NCI-H460 (cell line): ENCODE measurements at regions not wholly inside any gene's neighbourhood (a gene's known extent, or its start where the extent isn't known, plus 50 kb on each side); places are given as distances from the start of the nearest gene placed in this dataset.
"Not testable (repeated sequence)": the region's sequence is repeated elsewhere in the genome, so short reads cannot be mapped to it uniquely, and the experiment has no call there.

Experiments
- DNase-seq: peaks from one replicate; pipeline ENCODE4 v3.0.0-alpha.2; 2016; ENCODE audit warnings: low read depth; ENCODE audit errors: extremely low read depth

DNA sequence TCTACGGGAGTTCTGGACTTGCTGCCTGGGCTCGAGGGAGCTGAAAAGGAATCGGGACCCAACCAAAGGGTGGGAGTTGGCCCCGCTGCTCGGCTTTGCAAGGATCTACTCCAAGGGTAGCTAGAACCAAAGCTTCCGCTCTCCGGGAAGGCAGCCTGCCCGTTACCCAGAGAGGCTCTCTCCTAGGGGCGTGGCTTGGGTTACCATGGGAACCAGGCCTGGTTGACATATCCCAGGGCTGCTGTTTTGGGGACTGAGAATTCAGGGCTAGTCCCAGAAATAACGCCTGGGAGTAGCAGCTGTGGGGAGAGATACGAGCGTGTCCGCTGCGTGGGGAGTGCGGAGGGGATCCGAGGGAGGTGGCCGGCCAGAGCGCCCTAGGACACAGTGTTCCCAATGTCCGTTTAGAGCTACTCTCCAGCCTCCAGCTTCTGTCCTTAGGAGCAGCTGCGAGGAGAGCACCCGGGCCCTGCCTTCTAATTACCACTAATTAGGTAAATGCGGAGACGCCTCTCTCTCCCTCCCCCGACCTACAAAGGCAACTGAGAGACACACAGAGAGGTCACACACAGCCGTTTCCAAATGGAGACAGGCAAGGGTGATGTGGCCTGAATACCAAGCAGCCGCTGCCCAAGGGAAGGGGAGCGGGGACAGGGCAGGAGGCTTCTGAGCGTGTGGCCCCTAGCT is 141.6 kb upstream of the CADM1 start:
- no peak for DNase-seq

DNA sequence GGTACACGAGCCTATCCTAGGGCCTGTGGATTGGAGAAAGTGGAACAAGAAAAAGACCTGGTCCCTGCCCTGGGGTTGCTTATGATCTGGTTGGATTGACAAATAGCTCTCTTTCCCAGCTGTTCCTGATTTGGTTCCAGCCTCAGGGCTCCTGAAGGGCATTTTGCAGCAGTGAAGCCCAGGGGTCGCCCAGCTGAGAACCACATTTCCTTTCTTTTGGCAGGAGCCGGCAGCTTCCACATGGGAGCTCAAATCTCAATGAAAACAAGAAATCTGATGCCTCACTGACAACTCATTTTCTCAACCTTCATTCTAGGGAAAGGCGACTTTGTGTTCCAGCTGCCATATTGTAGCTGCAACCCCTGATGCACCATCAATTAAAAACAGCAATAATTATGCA is 140.6 kb upstream of the CADM1 start:
- DNase-seq, result no peak

DNA sequence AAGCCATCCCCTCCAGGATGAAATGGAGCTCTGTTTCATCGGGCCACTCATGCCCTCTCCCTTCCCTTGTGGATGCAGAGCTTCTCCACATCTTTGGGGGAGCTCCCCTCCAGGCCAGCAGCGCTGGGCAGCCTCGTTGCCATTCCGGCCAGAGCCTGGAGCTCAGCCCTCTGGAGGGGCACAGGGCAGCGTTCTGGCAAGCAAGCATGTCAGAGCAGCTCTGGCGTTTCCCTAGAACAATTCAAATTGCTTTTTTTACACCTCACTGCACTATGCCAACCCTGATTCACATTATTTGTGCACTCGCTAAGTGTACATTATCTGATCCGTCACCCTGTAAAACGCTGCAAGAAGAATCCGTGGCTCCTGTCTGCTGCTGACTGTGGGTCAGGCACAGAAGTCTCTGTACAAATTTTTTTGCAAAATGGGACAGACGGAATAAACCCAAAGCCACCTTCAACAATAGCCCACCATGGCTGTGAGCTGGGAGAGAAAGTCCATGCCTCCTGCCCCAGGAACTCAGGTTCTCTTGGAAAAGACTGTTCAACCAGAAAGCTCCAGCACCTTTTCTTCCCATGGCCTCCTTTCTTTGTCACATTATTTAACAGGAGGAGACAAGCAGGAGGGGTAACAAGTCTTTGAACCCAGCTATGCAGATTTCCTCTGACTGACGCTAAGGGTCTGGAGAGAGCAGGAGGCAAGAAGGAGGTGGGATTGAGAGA is 139.5 kb upstream of the CADM1 start:
- no peak for DNase-seq

DNA sequence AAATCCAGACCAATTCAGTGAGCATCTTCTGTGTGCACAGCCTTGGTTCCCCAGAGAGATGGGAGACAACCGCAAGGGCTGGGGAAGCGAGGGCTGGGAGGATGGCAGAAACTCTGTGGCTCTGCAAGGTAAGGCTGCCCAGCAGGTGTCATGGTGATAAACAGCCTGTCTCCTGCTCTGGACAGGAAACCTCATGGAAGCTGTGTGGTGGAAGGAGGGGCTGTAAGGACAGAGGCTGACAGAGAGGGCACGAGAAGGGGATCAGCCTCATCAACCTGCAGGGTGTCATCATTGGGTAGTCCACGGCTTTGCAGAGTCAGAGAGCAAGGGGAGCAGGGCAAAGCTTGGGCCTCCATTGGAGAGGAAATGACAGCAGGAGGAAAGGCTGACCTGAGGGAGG is 138.4 kb upstream of the CADM1 start:
- no peak for DNase-seq

DNA sequence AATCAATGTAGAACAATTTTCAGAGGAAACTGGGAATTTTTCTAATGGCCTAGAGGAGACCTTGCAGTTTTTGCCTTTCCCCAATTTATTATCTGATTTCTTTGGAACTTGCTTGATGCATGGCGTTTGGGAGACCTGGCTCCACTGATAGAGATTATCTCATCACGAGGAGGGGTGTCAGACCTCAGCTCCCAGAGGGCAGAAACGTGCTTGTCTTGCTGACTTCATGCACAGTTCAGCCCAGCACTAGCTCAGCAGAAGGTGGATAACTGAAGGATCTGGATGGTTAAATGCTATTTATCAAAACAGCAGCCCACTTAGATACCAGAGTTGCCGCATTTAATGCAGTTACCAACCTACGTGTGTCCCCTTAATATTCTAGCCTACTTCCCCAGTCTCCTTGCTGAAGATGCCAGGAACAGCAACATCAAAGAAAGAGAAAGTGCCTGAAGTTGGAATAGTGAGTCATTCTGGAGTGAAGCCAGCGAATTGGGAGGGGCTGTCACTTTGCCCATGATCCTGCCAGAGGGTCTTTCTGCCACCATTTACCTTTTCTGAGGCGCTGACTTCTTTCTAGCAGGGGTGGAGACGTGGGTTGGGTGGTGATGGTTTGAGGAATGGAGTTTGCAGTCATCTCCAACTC is 133.5 kb upstream of the CADM1 start:
- DNase-seq, result no peak

DNA sequence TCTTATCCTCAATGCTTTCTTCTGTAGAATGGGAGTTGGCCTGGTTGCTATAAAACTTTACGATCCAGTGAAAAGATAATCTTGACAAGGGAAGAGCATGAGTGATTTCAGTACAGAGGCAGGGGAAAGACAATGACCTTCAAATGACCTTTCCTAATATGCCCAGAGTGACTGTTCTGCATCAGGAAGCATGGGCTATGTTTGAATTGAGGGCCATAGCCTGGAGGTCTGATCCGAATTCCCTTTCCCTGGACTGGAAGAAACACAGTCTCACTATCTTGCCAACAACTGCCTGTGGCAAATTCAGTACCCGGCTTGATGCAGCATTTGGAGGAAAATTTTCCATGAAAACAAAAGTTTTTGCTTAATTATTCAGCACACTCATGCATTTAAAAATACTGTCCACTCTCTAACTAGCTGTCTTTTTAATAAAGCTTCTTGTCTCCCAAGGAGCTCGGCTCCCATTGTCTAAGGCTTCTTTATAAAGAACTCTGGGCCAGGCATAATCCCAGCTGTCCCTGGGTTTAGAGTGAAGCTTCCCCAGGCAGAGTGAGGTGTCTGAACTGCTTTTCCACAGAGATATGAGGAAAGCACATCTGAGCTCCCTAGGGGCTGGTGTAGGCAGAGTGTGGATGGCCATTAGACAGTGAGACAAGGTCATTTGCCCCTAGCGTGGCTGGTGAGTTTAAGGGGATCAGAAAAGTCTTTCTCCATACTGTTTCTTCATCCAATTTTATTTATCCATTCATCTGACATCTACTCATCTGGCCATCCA is 132.7 kb upstream of the CADM1 start:
- no peak for DNase-seq

DNA sequence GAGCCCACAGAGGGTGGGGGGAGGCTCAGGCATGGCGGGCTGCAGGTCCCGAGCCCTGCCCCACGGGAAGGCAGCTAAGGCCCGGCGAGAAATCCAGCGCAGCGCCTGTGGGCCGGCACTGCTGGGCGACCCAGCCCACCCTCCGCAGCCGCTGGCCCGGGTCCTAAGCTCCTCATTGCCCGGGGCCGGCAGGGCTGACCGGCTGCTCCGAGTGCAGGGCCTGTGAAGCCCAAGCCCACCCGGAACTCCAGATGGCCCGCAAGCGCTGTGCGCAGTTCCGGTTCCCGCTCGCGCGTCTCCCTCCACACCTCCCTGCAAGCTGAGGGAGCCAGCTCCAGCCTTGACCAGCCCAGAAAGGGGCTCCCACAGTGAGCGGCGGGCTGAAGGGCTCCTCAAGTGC is 129.8 kb upstream of the CADM1 start:
- not testable (repeated sequence) for DNase-seq

DNA sequence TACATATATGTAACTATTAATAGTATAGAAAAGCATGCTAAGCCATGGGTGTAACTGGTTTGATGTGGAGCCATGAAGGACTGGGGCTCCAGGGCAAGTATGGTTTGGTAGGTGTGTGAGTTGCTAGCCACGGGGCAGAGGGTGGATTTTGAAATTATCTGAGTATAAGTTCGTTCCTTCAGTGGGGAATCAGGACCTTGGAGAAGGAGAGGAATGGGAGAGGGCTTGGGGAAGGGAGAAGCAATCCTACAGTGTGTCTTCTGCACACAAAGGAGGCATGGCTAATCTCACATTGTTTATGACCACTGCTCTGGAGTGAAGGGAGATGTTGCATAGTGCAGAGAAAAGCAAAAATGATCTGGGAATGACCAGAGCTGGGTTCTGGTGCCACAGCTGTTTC is 127.8 kb upstream of the CADM1 start:
- no peak for DNase-seq

DNA sequence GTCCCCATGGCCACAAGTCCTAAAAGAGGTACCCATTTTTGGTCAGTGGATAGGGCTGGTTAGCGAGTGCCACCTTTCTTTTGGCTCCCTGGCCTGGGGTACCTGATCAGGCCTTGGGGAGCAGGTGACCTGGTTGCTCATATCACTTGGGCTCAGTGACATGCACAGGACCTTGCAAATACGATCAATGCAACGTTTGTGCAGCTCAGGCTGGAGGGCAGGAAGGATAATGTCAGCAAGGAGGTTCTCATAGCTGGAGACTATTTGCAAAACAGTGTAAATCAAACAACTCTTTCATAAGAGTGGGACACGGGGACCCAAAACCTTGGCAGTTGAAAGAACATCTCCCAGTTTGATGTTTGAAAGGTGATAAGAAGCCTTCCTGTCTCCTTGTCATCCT is 127.4 kb upstream of the CADM1 start:
- no peak for DNase-seq

DNA sequence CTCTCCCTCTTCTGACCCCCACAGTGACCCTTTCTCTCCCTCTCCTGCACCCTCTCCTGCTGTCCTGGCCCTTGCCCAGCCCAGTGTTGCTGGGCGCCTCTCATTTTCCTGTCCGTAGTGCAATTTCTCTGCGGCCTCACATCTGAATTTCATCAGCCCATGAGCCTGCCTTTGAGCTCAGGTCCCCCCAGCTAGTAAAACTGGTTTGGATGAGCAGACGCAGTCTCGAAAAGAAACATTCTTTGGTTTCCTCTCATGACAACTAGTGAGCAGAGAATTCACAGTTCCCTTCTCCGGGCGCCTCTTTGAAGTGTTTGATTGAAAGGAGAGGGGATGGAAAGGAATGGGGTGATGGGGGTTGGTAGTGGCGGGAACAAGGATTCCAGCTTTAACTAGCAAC is 126.0 kb upstream of the CADM1 start:
- DNase-seq, result no peak

DNA sequence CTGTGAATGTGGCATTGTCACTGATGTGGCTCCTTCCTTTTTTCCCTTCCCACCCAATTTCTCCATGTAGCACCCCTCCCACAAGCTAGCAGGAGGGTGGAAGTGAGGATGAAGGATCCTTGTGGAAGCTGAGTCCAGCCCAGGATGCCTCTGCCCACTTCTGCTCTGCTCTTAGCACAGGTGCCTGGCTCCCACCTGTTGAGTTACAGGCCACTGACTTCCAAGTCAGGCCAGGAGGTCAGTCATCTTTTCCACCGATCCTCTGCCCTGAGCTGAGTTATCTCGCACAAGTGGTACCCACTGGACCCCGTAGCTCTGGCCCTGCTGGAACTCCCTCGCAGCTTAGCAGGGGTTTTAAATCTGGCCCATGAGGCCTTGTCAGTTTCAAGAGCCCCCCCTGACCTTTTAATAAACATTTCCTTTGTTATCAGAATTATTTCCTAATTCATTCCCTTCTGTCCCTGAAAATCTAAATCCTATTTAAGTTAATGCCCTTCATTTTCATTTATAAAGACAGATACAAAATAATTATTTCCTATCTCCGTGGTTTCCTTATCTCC is 125.3 kb upstream of the CADM1 start:
- DNase-seq, result no peak

DNA sequence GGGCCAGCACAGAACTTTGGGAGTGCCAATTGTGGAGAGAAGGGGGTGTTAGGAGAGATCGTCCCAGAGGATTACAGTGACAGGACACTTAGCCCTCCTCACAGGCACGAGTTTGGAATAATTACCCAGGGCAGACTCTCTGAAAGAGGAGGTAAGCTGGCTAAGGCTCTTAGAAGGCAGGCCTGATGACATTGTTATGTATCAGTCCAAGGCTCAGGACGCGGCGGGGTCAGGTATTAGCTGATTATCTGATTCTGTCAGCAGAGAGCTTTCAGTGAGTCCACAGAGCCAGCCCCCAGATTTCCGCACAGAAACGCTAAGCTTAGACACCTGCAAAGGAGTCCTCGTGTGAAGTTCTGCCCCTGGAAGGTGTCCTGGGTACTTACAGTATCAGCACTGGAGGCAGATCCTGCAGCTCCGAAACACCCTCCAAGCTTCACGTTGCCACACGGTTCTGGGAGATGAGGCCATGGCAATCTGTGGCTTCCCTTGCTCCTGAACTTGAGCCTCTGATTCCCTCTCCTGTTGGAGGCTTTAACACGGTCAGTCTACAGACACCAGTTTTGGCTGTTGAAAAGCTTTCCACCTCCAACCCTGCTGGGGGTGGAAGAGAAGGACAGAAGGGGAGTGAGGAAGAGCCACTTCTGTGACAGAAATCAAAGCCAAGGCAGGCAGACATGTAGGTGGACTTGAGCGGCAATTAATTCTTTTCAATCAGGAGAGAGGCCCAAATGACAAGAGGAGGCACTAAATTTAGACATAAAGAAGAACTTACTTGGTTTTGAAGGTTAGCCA is 123.6 kb upstream of the CADM1 start:
- no peak for DNase-seq

DNA sequence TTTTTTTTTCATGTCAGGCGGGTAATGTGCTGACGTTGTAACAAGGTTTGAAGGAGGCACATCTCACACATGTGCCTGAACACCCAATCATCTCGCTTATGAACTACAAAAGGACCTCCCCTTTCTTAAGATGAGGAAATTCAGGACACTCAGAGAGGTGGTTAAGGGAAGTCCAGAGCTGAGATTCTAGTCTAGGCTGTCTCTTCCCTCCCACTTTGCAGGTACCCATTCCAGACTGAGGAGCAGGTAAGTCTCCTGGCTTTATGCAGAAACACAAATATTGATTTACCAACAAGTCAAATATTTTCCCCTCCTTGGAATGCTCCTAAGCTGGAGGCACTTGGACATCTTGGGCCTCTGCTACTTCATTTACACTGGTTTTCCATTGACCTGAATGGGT is 122.9 kb upstream of the CADM1 start:
- no peak for DNase-seq

DNA sequence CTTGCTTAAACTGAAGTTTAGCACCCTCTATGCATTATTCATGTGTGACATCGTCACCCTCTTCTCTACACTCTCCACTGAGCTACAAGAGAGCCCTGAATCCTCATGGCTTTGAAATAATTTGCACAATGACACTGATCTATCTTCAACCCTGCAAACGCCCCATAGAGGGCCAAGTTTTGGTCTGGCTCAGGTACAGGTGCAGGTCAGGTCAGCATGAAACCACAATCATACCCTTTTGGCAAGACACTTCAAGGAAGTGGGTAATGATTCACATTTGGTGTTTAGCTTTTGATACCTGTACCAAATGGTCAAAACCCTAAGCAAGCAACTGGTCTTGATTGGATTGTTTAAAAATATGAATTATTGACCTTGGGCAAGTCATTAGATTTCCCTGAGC is 122.2 kb upstream of the CADM1 start:
- DNase-seq, result no peak

DNA sequence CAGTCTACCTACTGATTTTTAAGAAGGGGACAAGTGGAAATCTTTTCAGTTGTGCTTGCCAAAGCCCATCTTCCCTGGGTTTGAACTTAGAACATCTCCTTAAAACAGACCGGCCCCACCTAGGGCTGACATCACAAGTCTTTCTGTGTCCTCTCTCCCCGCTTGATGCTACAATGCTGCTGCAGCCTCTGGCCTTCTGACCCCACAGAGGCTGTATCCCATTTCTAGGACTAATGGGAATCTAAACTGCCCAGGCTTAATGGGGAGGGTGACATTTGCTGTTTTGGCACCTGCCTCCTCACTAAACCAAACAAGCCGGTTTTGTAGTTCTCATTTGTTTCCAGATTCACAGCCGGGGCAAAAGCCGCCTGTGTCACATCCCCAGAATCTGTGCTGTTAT is 121.3 kb upstream of the CADM1 start:
- no peak for DNase-seq

DNA sequence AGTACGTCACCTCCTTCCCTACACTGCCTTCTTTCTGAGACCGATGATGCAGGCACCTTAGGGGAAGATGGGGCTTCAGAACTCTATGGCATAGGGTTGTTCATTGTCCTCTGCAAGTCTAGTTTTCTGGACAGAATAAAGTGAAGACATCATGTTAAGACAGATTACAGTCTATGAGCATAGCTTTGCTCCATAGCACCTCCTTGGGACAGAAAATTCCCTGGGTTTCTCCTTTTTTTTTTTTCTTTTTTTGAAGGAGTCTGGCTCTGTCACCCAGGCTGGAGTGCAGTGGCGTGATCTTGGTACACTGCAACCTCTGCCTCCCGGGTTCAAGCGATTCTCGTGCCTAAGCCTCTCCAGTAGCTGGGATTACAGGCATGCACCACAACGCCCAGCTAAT is 119.8 kb upstream of the CADM1 start:
- no peak for DNase-seq

DNA sequence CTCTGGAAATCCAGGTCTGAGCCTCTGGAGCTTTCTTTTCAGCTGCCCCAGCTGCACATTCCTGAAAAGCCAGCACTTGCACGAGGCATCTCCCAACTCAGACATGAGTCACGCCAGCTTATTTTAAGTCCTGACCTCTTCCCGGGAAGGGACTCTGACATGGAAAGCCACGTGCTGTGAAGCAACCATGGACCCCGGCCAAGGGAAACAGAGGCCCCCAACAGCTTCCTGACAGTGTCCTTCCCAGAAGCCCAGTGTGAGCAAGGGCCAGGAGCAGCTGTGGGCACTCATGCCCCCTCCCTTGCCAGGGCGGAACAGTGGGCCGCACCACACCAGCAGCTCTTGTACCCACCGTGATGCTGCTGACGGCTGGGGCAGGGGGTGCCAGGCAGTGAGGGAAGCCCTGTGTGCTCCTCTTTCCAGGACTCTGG is 118.8 kb upstream of the CADM1 start:
- DNase-seq, result no peak

DNA sequence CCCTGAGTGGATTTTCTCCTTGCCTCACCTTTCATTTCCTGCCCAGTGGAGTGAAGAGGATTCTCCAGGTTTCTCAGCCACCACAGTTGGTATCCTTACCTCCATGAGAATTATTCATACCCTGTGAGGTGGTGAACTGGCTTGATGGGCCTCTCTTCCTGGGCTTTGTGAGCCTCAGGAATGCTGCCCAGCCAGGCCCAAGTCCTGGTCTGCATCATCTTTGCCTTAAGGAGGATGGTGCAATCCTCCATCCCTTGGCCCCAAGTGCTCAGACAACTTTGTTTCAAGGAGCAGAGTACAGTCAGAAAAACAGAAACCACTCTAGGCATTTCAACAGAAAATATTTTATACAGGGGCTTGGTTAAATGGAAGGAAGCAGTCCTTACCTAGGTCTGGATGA is 114.2 kb upstream of the CADM1 start:
- no peak for DNase-seq

DNA sequence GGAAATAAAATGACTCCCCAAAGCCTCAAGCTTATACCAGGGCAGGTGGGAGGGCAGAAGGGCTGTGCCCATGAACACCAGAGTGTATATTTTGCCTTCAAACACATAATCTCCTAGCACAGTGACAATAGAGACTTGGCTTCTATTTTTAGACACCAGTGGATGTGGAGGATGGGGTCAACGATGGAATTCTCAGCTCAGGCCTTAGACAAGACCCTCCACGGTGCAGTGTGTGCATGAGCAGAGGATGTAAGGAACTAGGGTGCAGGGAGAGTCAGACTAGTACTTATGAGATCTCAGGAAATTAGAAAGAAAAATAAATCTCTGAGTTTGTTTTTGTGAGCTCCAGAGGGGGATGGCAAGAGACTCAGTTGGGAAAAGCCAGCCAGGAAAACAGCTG is 113.6 kb upstream of the CADM1 start:
- no peak for DNase-seq

DNA sequence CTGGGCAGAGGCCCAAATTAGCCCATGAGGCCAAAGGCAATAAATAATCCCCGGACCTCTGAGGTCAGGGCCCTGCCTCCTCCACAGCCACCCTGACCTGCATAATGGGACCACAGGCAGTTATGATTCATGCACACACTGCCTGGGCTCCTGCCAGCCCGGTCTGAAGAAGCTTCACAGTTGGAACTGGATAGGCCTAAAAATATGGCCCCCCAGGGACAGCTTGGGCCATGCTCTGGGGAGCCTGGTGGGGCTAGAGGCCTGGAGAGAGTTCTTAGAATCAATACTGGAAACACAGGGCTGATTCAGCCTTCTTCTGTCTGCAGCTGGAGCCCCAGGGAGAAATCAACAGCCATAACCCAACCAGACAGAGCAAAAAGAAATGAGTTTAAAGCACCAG is 112.8 kb upstream of the CADM1 start:
- DNase-seq, result no peak
